Osteoblast (primary cell): ENCODE measurements at regions not wholly inside any gene's neighbourhood (a gene's known extent, or its start where the extent isn't known, plus 50 kb on each side); places are given as distances from the start of the nearest gene placed in this dataset.

ENCODE experiments used
- DNase-seq: peaks from one replicate; pipeline ENCODE4 v3.0.0; 2011; ENCODE audit warnings: low spot score, mixed read lengths; ENCODE audit not compliant: insufficient read length; ENCODE audit errors: missing footprints
- H2AFZ ChIP-seq: 2 replicates; pipeline ENCODE4 v1.6.0; 2011; ENCODE audit warnings: mild to moderate bottlenecking, low read length
- H3K27ac ChIP-seq: 2 replicates; pipeline ENCODE4 v1.5.1; 2011; ENCODE audit warnings: mild to moderate bottlenecking, low read depth, low read length, moderate library complexity
- H3K27me3 ChIP-seq: 2 replicates; pipeline ENCODE4 v1.6.0; 2012; ENCODE audit warnings: mild to moderate bottlenecking, control low read depth, inconsistent platforms, low read length, moderate library complexity; ENCODE audit not compliant: insufficient read depth
- H3K36me3 ChIP-seq: 2 replicates; pipeline ENCODE4 v1.5.1; 2011; ENCODE audit warnings: mild to moderate bottlenecking, low read length, control low read depth, moderate library complexity; ENCODE audit not compliant: insufficient read depth
- H3K4me1 ChIP-seq: 2 replicates; pipeline ENCODE4 v1.5.1; 2011; ENCODE audit warnings: mild to moderate bottlenecking, low read length, control low read depth, moderate library complexity; ENCODE audit not compliant: insufficient read depth
- H3K4me2 ChIP-seq: 2 replicates; pipeline ENCODE4 v1.6.0; 2011; ENCODE audit warnings: mild to moderate bottlenecking, low read length; ENCODE audit not compliant: insufficient read depth
- H3K4me3 ChIP-seq: fragments of 200-600 bp; sonication (generic); 3 replicates; pipeline ENCODE4 v1.5.1; 2012; ENCODE audit warnings: mild to moderate bottlenecking, low read length, inconsistent platforms; ENCODE audit not compliant: insufficient read depth
- H3K79me2 ChIP-seq: 2 replicates; pipeline ENCODE4 v1.6.0; 2012; ENCODE audit warnings: mild to moderate bottlenecking, low read length, control low read depth, inconsistent platforms; ENCODE audit not compliant: insufficient read depth
- H3K9me3 ChIP-seq: 2 replicates; pipeline ENCODE4 v1.5.1; 2011; ENCODE audit warnings: low read depth, low read length, control low read depth
- H4K20me1 ChIP-seq: 2 replicates; pipeline ENCODE4 v1.6.0; 2012; ENCODE audit warnings: mild to moderate bottlenecking, low read length, control low read depth; ENCODE audit not compliant: insufficient read depth
- TF ChIP-seq, protein P1 (sequence below): IDR thresholded peaks from 2 replicates; pipeline ENCODE4 v1.5.1; 2011; ENCODE audit warnings: mild to moderate bottlenecking, low read depth, low read length, moderate library complexity; ENCODE audit errors: extremely low read depth

DNA sequence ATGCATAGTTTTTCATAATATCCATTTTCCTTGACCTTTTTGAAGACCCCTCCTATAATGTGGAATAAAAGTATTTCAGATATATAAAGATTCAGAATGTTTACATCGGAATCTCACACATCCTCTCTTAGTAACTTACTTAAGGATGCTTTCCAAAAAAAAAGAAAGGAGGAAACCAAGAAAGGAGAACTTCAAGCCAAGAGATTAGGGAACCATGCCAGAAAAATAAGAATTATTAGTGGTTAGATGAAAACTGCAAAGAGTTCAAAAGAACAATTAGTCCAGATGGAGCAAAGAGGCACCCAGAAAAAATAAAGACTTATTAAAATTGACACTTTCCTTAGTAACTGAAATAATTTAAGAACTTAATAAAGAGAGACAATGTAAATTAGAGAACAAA is 179.2 kb downstream of the DUSP6 start:
- Histone ChIP-seq H3K27me3 (no peaks in the 10 kb centered on the region), H3K4me2 (no peak overlapping the region), H3K36me3 (no peaks in the 10 kb centered on the region), H2AFZ (no peak overlapping the region), H3K79me2 (no peaks in the 10 kb centered on the region), H3K9me3 (no peaks in the 10 kb centered on the region), H3K27ac (no peak overlapping the region), H3K4me1 (no peaks in the 10 kb centered on the region), H3K4me3 (no peak overlapping the region), H4K20me1 (no peaks in the 10 kb centered on the region)
- TF ChIP-seq, protein P1, sequence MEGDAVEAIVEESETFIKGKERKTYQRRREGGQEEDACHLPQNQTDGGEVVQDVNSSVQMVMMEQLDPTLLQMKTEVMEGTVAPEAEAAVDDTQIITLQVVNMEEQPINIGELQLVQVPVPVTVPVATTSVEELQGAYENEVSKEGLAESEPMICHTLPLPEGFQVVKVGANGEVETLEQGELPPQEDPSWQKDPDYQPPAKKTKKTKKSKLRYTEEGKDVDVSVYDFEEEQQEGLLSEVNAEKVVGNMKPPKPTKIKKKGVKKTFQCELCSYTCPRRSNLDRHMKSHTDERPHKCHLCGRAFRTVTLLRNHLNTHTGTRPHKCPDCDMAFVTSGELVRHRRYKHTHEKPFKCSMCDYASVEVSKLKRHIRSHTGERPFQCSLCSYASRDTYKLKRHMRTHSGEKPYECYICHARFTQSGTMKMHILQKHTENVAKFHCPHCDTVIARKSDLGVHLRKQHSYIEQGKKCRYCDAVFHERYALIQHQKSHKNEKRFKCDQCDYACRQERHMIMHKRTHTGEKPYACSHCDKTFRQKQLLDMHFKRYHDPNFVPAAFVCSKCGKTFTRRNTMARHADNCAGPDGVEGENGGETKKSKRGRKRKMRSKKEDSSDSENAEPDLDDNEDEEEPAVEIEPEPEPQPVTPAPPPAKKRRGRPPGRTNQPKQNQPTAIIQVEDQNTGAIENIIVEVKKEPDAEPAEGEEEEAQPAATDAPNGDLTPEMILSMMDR, result no peak
- no peak for DNase-seq

DNA sequence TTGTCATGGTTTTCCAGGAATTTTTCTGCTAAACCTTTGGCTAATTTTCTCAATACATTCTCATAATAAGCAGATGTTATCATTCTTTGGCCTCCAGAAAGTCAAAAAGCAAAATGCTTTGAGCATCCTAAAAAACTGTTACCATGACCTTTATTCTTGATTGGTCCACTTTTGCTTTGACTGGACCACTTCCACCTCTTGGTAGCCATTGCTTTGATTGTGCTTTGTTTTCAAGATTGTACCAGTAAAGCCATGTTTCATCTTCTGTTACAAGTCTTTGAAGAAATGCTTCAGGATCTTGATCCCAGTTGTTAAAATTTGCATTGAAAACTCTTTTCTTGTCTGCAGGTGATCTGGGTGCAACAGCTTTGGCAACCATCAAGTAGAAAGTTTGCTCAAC is 180.1 kb downstream of the DUSP6 start:
- no peak for DNase-seq
- Histone ChIP-seq H3K4me3 (no peak overlapping the region), H3K36me3 (no peaks in the 10 kb centered on the region), H4K20me1 (no peaks in the 10 kb centered on the region), H3K27ac (no peak overlapping the region), H3K79me2 (no peaks in the 10 kb centered on the region), H3K9me3 (no peaks in the 10 kb centered on the region), H3K4me1 (no peaks in the 10 kb centered on the region), H2AFZ (no peak overlapping the region), H3K4me2 (no peak overlapping the region), H3K27me3 (no peaks in the 10 kb centered on the region)
- TF ChIP-seq, protein P1, result no peak

DNA sequence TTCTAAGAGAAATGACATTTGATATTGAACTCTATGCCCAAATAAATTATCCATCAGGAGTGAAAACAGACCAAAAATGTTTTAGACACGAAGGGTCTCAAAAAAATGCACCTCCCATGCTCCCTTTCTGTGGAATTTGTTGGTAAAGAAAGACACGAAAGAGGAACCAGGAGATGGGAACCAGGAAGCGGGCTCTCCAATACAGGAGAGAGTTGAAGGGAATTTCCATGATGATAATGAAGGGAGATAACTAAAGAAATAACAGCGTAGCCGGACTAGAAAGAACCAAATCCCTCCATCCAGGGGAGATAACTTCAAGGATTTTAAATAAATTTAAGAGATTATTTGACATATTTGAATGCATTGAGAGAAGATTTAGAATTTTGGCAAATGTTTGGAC is 183.0 kb downstream of the DUSP6 start:
- TF ChIP-seq, protein P1, result no peak
- no peak overlapping the region for H3K4me2 ChIP-seq
- H4K20me1 ChIP-seq, result no peaks in the 10 kb centered on the region
- H3K4me3 ChIP-seq, result no peak overlapping the region
- H3K9me3 ChIP-seq, result no peaks in the 10 kb centered on the region
- DNase-seq, result no peak
- H2AFZ ChIP-seq, result no peak overlapping the region
- peaks cover 15% of the 10 kb centered on the region for H3K4me1 ChIP-seq
- no peaks in the 10 kb centered on the region for H3K79me2 ChIP-seq
- no peak overlapping the region for H3K27ac ChIP-seq
- H3K36me3 ChIP-seq, result no peaks in the 10 kb centered on the region
- no peaks in the 10 kb centered on the region for H3K27me3 ChIP-seq

DNA sequence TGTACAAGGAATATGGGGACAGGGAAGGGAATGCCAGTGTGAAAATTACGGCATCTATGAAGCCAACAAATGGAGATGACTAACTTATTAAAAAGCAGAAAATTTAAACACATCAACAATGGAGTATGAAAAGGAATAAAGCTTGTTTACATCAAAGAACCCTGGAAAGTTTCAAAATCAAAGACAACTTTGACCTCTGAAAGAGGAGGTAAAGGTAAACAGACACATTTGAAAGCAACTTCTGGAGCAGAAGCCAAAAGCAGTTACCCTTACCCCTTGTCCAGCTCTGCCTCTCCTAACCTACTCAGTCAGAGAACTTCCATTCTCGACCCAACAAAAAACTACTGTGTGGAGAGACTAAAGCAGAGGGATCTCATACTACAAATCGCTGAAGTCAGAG is 184.3 kb downstream of the DUSP6 start:
- Histone ChIP-seq H3K4me2 (no peak overlapping the region), H3K36me3 (no peaks in the 10 kb centered on the region), H3K79me2 (no peaks in the 10 kb centered on the region), H4K20me1 (no peaks in the 10 kb centered on the region), H3K4me3 (no peak overlapping the region), H2AFZ (no peak overlapping the region), H3K27me3 (no peaks in the 10 kb centered on the region), H3K4me1 (peaks cover 18% of the 10 kb centered on the region), H3K9me3 (no peaks in the 10 kb centered on the region), H3K27ac (no peak overlapping the region)
- no peak for DNase-seq
- TF ChIP-seq, protein P1, result no peak
